Adipocyte (in vitro differentiated cells): ENCODE measurements at regions not wholly inside any gene's neighbourhood (a gene's known extent, or its start where the extent isn't known, plus 50 kb on each side); places are given as distances from the start of the nearest gene placed in this dataset.
"Not testable (repeated sequence)": the region's sequence is repeated elsewhere in the genome, so short reads cannot be mapped to it uniquely, and the experiment has no call there.

ENCODE experiments used
- DNase-seq: peaks from one replicate; pipeline ENCODE4 v3.0.0-alpha.2; 2015; ENCODE audit warnings: low read depth
- H3K27me3 ChIP-seq: replicated peaks from 2 replicates; pipeline ENCODE4 v1.7.0; 2013; ENCODE audit warnings: mild to moderate bottlenecking, low read length, moderate library complexity; ENCODE audit not compliant: control insufficient read depth, insufficient read depth
- H3K36me3 ChIP-seq: 2 replicates; pipeline ENCODE4 v1.7.0; 2013; ENCODE audit warnings: low read length, mild to moderate bottlenecking, moderate library complexity; ENCODE audit not compliant: control insufficient read depth, insufficient read depth, severe bottlenecking
- H3K4me1 ChIP-seq: 2 replicates; pipeline ENCODE4 v1.7.0; 2013; ENCODE audit warnings: mild to moderate bottlenecking, low read length, moderate library complexity; ENCODE audit not compliant: control insufficient read depth, insufficient read depth
- H3K4me3 ChIP-seq: 2 replicates; pipeline ENCODE4 v1.7.0; 2013; ENCODE audit warnings: mild to moderate bottlenecking, low read length, moderate library complexity
- H3K9ac ChIP-seq: 2 replicates; pipeline ENCODE4 v1.7.0; 2013; ENCODE audit warnings: mild to moderate bottlenecking, low read length, moderate library complexity
- H3K9me3 ChIP-seq: 2 replicates; pipeline ENCODE4 v1.7.0; 2013; ENCODE audit warnings: mild to moderate bottlenecking, low read length, moderate library complexity; ENCODE audit not compliant: control insufficient read depth

DNA sequence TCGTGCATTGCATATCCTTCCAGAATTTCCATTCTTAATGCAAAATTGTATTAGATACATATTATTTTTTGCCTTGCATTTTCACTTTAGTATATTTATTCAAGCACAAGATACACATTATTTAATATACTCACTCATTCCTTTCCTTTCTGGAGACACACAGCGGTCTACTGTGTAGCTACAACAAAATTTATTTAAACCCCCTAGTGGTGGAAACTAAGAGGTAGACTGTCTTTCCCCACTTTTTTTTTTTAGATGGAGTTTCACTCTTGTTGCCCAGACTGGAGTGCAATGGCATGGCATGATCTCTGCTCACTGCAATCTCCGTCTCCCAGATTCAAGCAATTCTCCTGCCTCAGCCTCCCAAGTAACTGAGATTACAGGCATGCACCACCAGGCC is 2040.3 kb upstream of the PCDH20 start:
- DNase-seq: no peak
- Histone ChIP-seq H3K4me1 (no peaks in the 10 kb centered on the region), H3K27me3 (no peaks in the 10 kb centered on the region), H3K4me3 (no peak overlapping the region), H3K36me3 (no peaks in the 10 kb centered on the region), H3K9ac (no peak overlapping the region), H3K9me3 (no peaks in the 10 kb centered on the region)

DNA sequence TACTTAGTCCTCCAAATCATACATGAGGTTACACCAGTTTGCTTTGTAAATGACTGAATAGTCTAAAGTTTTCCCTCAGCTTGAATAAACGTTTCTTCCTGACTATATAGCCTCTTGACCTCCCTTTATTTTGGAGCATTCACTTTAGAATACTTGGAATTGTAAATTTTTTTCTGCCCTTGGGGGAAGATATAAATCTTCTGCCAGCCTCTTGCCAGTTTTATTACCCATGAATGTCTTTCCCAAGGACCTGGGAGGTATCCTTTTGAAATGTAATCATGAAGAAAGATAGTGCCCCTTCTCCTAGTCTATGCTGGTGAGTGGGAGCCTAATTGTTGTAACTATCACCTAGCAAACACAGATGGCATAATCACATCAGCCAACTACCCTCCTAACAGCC is 2033.9 kb upstream of the PCDH20 start:
- Histone ChIP-seq H3K9ac (no peak overlapping the region), H3K4me1 (peaks cover 4% of the 10 kb centered on the region), H3K9me3 (no peaks in the 10 kb centered on the region), H3K27me3 (no peaks in the 10 kb centered on the region), H3K36me3 (no peaks in the 10 kb centered on the region), H3K4me3 (no peak overlapping the region)
- DNase-seq: no peak

DNA sequence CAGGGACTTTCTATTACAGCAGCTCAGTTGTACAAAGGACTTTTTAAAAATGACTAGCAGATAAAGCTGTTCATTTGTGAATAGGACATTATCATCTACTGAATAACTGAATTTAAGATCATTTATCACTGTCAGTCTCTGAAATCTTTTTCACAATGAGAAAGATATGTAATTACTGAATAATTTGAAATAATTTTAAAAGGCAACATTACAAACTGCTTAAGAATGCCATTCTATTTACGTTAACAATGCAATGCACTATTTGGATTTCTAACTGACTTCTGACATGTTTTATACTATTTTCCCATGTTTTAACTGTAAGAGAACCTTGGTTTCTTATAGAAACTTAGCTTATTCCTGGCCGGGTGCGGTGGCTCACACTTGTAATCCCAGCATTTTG is 2033.0 kb upstream of the PCDH20 start:
- Histone ChIP-seq H3K9ac (no peak overlapping the region), H3K36me3 (no peaks in the 10 kb centered on the region), H3K9me3 (no peaks in the 10 kb centered on the region), H3K27me3 (no peaks in the 10 kb centered on the region), H3K4me1 (peaks cover 4% of the 10 kb centered on the region), H3K4me3 (no peak overlapping the region)
- no peak for DNase-seq

GRCh38 chr13:63446329-63446728 is 2030.7 kb upstream of the PCDH20 start:
- no peak overlapping the region for H3K9ac ChIP-seq
- no peaks in the 10 kb centered on the region for H3K27me3 ChIP-seq
- DNase-seq: no peak
- H3K36me3 ChIP-seq: no peaks in the 10 kb centered on the region
- no peak overlapping the region for H3K4me3 ChIP-seq
- peaks cover 12% of the 10 kb centered on the region for H3K9me3 ChIP-seq
- H3K4me1 ChIP-seq: peaks cover 4% of the 10 kb centered on the region

- DNase-seq, H3K4me1 ChIP-seq, H3K36me3 ChIP-seq, H3K27me3 ChIP-seq, H3K9ac ChIP-seq, H3K4me3 ChIP-seq: not testable (repeated sequence)
- peaks cover 12% of the 10 kb centered on the region for H3K9me3 ChIP-seq
These were observed 2028.6 kb upstream of the PCDH20 start for GRCh38 chr13:63444225-63444624.

- Histone ChIP-seq H3K27me3 (no peaks in the 10 kb centered on the region), H3K36me3 (no peaks in the 10 kb centered on the region), H3K4me3 (no peak overlapping the region), H3K4me1 (peaks cover 7% of the 10 kb centered on the region), H3K9ac (no peak overlapping the region), H3K9me3 (peaks cover 17% of the 10 kb centered on the region)
- no peak for DNase-seq
These were observed 2023.3 kb upstream of the PCDH20 start for GRCh38 chr13:63438951-63439350.

DNA sequence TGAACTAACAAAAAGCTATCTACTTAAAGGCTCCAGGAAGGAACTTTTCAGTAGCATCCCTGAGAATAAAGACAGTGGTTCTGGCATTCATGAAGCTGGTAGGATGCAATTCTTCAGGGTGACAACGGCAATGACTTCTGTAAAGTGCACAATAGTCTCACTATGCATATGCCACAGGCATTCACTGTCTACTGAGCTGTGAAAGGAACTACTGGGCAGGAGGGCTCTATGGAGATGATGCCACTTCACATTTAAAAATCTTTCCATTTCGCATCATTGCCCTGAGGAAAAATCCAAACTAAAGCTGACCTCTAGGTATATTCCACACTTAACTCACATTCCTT is 2020.6 kb upstream of the PCDH20 start:
- no peaks in the 10 kb centered on the region for H3K27me3 ChIP-seq
- H3K9ac ChIP-seq: peak overlapping the region; percentile 38
- DNase-seq: no peak
- peaks cover 7% of the 10 kb centered on the region for H3K4me1 ChIP-seq
- no peak overlapping the region for H3K4me3 ChIP-seq
- H3K9me3 ChIP-seq: peaks cover 5% of the 10 kb centered on the region
- H3K36me3 ChIP-seq: no peaks in the 10 kb centered on the region

DNA sequence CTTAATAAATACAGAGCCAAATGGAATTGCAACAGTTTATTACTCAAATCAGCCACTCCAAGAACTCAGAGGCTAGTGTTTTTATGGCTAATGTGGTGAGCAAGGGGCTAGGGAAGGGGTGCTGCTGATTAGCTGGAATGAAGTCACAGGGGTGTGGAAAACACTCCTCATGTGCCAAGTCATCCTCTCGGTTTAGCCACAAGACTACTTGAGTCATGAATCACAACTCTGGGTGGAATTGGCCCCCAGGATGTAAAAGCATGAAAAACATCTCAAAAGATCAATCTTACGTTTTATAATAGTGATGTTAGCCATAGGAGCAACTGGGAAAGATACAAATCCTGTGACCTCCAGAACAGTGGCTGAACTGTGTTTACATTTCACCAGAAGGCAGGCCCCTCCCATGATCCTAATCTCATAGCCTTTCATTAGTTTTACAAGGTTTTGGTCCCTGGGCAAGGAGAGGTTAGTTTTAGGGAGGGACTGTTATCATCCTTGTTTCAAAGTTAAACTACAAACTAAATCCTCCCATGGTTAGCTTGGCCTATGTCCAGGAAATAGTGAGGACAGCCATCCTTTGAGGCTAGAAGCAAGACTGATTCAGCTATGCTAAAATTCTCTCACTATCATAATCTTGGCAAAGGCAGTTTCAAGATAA is 2020.1 kb upstream of the PCDH20 start:
- peak; percentile 87 for DNase-seq
- H3K36me3 ChIP-seq: no peaks in the 10 kb centered on the region
- H3K27me3 ChIP-seq: no peaks in the 10 kb centered on the region
- H3K9ac ChIP-seq: peak overlapping the region; percentile 38
- H3K9me3 ChIP-seq: peaks cover 5% of the 10 kb centered on the region
- H3K4me3 ChIP-seq: no peak overlapping the region
- H3K4me1 ChIP-seq: peaks cover 7% of the 10 kb centered on the region

GRCh38 chr13:63433546-63434150 is 2018.0 kb upstream of the PCDH20 start:
- peaks cover 7% of the 10 kb centered on the region for H3K4me1 ChIP-seq
- DNase-seq: peak; percentile 59
- H3K4me3 ChIP-seq: peak overlapping the region; percentile 3
- H3K27me3 ChIP-seq: no peaks in the 10 kb centered on the region
- no peaks in the 10 kb centered on the region for H3K36me3 ChIP-seq
- no peak overlapping the region for H3K9ac ChIP-seq
- peaks cover 5% of the 10 kb centered on the region for H3K9me3 ChIP-seq

GRCh38 chr13:63427170-63427569 is 2011.5 kb upstream of the PCDH20 start:
- Histone ChIP-seq H3K9ac (no peak overlapping the region), H3K4me1 (peaks cover 8% of the 10 kb centered on the region), H3K9me3 (no peaks in the 10 kb centered on the region), H3K27me3 (no peaks in the 10 kb centered on the region), H3K4me3 (no peak overlapping the region), H3K36me3 (no peaks in the 10 kb centered on the region)
- no peak for DNase-seq

DNA sequence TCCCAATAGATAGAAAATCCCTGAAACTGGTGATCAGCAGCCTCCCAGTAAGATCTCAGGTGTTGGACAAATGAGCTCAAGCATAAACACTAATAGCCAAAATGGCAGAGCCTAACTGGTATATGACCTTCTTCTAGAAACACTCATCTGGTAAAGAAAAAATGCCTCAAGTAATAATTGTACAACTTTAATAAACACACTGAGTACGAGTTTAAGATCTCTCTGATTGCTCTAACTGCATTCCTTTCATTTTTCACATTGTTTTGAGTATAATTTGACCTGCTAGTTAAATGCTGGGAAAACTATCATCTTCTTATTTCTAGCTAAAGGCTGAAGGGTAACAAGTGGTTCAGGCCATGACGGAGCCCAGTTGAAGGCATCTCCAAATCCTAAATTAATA is 2009.5 kb upstream of the PCDH20 start:
- Histone ChIP-seq H3K36me3 (no peaks in the 10 kb centered on the region), H3K4me1 (peaks cover 8% of the 10 kb centered on the region), H3K9ac (no peak overlapping the region), H3K27me3 (no peaks in the 10 kb centered on the region), H3K9me3 (no peaks in the 10 kb centered on the region), H3K4me3 (no peak overlapping the region)
- peak; percentile 23 for DNase-seq

DNA sequence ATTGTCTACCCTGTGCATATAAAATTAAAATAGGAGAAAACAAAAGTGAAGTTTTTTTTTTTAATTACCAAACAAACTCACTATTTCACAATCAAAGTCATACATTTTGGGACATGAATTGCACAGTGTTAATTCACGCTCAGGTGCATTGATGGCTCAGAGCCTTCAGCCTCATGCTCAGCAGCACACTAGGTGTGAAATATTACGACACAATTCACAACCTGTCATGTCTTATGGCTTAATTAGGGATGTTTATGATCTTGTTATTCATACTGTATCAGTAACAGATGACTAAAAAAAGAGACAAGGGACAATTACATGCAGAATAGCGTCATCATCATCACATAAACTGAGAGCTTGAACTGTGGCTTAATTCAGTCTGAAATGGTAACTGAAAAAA is 2005.5 kb upstream of the PCDH20 start:
- H3K36me3 ChIP-seq: no peaks in the 10 kb centered on the region
- no peak for DNase-seq

More for the DNA sequence above, 2005.5 kb upstream of the PCDH20 start:
- Histone ChIP-seq H3K27me3 (no peaks in the 10 kb centered on the region), H3K9ac (no peak overlapping the region), H3K4me1 (peaks cover 8% of the 10 kb centered on the region), H3K9me3 (no peaks in the 10 kb centered on the region), H3K4me3 (no peak overlapping the region)
